ENCODE measurements at regions not wholly inside any gene's neighbourhood (a gene's known extent, or its start where the extent isn't known, plus 50 kb on each side); places are given as distances from the start of the nearest gene placed in this dataset.

- CTCF ChIA-PET, result no interaction called here
- 0 out of 2 replicates have a peak, but pooled peaks cover 3% of the 10 kb centered on the region for H3K4me1 ChIP-seq (ENCODE audit: control insufficient read depth, insufficient read depth, low read length)
- no peak overlapping the region for H3K4me3 ChIP-seq (ENCODE audit: low read depth, low read length)
- H3K27ac ChIP-seq (ENCODE audit: extremely low read depth, low read depth, low read length), result no peak overlapping the region
- H3K9me3 ChIP-seq (ENCODE audit: control insufficient read depth, insufficient read depth, low read depth, low read length), result no peaks in the 10 kb centered on the region
- no peaks in the 10 kb centered on the region for H3K36me3 ChIP-seq (ENCODE audit: control insufficient read depth in 2 of 2, insufficient read depth in 1 of 2, low read length in 2 of 2)
- POLR2A ChIA-PET, result no interaction called here
- TF ChIP-seq ZNF629 (tag by site-specific recombination; IDR thresholded peaks at IDR 0.05), result peak; percentile 88
- peak; percentile 84 for TF ChIP-seq ZNF843 (tag by site-specific recombination; IDR thresholded peaks at IDR 0.05)
- TF ChIP-seq ZNF366 (tag by site-specific recombination; conservative IDR thresholded peaks at IDR 0.05), result peak; percentile 84
- 0 out of 2 replicates have a peak, but pooled peaks have one; percentile 23 for TF ChIP-seq SP3 (tag by site-specific recombination; IDR thresholded peaks at IDR 0.05)
- TF ChIP-seq ZNF24 (tag by site-specific recombination; IDR thresholded peaks at IDR 0.05), result 0 out of 2 replicates have a peak, but pooled peaks have one; percentile 16
- peak; percentile 62 for TF ChIP-seq ZFHX2 (tag by site-specific recombination; conservative IDR thresholded peaks at IDR 0.05)
- peak; percentile 69; the same call in 1 of the 2 replicates for TF ChIP-seq BCL11A (tag by site-specific recombination; IDR thresholded peaks at IDR 0.05; ENCODE audit: low read depth)
- no peak for TF ChIP-seq ZNF664 (tag by site-specific recombination; IDR thresholded peaks at IDR 0.05)
- TF ChIP-seq, protein P1, sequence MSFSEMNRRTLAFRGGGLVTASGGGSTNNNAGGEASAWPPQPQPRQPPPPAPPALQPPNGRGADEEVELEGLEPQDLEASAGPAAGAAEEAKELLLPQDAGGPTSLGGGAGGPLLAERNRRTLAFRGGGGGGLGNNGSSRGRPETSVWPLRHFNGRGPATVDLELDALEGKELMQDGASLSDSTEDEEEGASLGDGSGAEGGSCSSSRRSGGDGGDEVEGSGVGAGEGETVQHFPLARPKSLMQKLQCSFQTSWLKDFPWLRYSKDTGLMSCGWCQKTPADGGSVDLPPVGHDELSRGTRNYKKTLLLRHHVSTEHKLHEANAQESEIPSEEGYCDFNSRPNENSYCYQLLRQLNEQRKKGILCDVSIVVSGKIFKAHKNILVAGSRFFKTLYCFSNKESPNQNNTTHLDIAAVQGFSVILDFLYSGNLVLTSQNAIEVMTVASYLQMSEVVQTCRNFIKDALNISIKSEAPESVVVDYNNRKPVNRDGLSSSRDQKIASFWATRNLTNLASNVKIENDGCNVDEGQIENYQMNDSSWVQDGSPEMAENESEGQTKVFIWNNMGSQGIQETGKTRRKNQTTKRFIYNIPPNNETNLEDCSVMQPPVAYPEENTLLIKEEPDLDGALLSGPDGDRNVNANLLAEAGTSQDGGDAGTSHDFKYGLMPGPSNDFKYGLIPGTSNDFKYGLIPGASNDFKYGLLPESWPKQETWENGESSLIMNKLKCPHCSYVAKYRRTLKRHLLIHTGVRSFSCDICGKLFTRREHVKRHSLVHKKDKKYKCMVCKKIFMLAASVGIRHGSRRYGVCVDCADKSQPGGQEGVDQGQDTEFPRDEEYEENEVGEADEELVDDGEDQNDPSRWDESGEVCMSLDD (tag by site-specific recombination; IDR thresholded peaks at IDR 0.05), result no peak
- TF ChIP-seq KLF16 (tag by site-specific recombination; IDR thresholded peaks at IDR 0.05), result 0 out of 2 replicates have a peak, but pooled peaks have one; percentile 26
- TF ChIP-seq, protein P2, sequence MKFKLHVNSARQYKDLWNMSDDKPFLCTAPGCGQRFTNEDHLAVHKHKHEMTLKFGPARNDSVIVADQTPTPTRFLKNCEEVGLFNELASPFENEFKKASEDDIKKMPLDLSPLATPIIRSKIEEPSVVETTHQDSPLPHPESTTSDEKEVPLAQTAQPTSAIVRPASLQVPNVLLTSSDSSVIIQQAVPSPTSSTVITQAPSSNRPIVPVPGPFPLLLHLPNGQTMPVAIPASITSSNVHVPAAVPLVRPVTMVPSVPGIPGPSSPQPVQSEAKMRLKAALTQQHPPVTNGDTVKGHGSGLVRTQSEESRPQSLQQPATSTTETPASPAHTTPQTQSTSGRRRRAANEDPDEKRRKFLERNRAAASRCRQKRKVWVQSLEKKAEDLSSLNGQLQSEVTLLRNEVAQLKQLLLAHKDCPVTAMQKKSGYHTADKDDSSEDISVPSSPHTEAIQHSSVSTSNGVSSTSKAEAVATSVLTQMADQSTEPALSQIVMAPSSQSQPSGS (tag by site-specific recombination; IDR thresholded peaks at IDR 0.05; ENCODE audit: low read depth), result 0 out of 2 replicates have a peak, but pooled peaks have one; percentile 52
- no peak for TF ChIP-seq TCF7L2 (IDR thresholded peaks at IDR 0.05; ENCODE audit: borderline replicate concordance, low read depth, low read length)
- TF ChIP-seq, protein P3, sequence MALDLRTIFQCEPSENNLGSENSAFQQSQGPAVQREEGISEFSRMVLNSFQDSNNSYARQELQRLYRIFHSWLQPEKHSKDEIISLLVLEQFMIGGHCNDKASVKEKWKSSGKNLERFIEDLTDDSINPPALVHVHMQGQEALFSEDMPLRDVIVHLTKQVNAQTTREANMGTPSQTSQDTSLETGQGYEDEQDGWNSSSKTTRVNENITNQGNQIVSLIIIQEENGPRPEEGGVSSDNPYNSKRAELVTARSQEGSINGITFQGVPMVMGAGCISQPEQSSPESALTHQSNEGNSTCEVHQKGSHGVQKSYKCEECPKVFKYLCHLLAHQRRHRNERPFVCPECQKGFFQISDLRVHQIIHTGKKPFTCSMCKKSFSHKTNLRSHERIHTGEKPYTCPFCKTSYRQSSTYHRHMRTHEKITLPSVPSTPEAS (tag by site-specific recombination; IDR thresholded peaks at IDR 0.05), result peak; percentile 30; the same call in 1 of the 2 replicates
- no peak for TF ChIP-seq MZF1 (tag by site-specific recombination; IDR thresholded peaks at IDR 0.05; ENCODE audit: borderline replicate concordance)
- peak; percentile 7; the same call in 1 of the 2 replicates for TF ChIP-seq ZBTB20 (tag by site-specific recombination; IDR thresholded peaks at IDR 0.05)
- TF ChIP-seq ZNF184 (tag by site-specific recombination; IDR thresholded peaks at IDR 0.05), result 0 out of 2 replicates have a peak, but pooled peaks have one; percentile 53
- peak; percentile 47 for TF ChIP-seq KLF8 (tag by site-specific recombination; IDR thresholded peaks at IDR 0.05)
- TF ChIP-seq ZNF311 (tag by site-specific recombination; IDR thresholded peaks at IDR 0.05; ENCODE audit: borderline replicate concordance), result no peak
- TF ChIP-seq PRDM6 (tag by site-specific recombination; IDR thresholded peaks at IDR 0.05), result peak; percentile 90
- TF ChIP-seq ZEB2 (tag by site-specific recombination; IDR thresholded peaks at IDR 0.05), result peak; percentile 56; the same call in 1 of the 2 replicates
- no peak for TF ChIP-seq ZNF221 (tag by site-specific recombination; IDR thresholded peaks at IDR 0.05; ENCODE audit: borderline replicate concordance)
- no peak for TF ChIP-seq MYNN (tag by site-specific recombination; IDR thresholded peaks at IDR 0.05; ENCODE audit: borderline replicate concordance)
- no peak for TF ChIP-seq GLIS2 (tag by site-specific recombination; IDR thresholded peaks at IDR 0.05)
- peak; percentile 23; the same call in 1 of the 2 replicates for TF ChIP-seq ZBTB21 (tag by site-specific recombination; IDR thresholded peaks at IDR 0.05)
- TF ChIP-seq ZNF2 (tag by site-specific recombination; IDR thresholded peaks at IDR 0.05), result peak; percentile 30; the same call in 1 of the 2 replicates
- peak; percentile 54; the same call in 1 of the 2 replicates for TF ChIP-seq OSR2 (tag by site-specific recombination; IDR thresholded peaks at IDR 0.05)
- no peak for TF ChIP-seq KLF1 (tag by site-specific recombination; IDR thresholded peaks at IDR 0.05)
- no peak for TF ChIP-seq ZNF132 (tag by site-specific recombination; IDR thresholded peaks at IDR 0.05; ENCODE audit: borderline replicate concordance)
- no peak for TF ChIP-seq ZNF239 (tag by site-specific recombination; IDR thresholded peaks at IDR 0.05)
- no peak for TF ChIP-seq REPIN1 (tag by site-specific recombination; IDR thresholded peaks at IDR 0.05; ENCODE audit: low read depth)
- TF ChIP-seq HIC1 (tag by site-specific recombination; IDR thresholded peaks at IDR 0.05), result peak; percentile 53
These were observed 55.1 kb upstream of the ACVR2A start for GRCh38 chr2:147789720-147790119.

Data from HEK293 (cell line).